ENCODE measurements at regions not wholly inside any gene's neighbourhood (a gene's known extent, or its start where the extent isn't known, plus 50 kb on each side); places are given as distances from the start of the nearest gene placed in this dataset.
"Not testable (repeated sequence)": the region's sequence is repeated elsewhere in the genome, so short reads cannot be mapped to it uniquely, and the experiment has no call there.

DNA sequence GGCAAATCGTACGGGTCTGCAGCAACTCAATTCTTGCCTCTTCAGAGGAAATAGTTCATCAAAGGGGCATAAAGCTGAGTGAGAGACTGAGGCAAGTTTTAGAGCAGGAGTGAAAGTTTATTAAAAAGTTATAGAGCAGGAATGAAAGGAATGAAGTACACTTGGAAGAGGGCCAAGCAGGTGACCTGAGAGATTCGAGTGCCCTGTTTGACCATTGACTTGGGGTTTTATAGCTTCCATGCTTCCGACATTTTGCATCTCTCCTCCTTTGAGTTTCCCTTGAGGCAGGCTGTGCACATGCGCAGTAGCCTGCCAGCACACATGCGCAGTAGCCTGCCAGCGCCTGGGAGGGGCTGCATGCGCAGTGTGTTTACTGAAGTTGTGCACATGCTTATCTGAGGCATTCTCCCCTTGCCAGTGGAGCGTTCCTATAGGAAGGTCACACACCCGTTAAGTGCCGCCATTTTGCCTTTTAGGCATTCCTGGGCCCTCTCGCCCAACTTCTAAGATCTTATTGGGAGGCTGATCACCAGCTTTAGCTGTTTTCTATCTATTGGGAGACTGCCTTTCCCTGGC is 265.5 kb upstream of the MGAT5 start:
- DNase-seq: no peak
- TF ChIP-seq, protein P1, sequence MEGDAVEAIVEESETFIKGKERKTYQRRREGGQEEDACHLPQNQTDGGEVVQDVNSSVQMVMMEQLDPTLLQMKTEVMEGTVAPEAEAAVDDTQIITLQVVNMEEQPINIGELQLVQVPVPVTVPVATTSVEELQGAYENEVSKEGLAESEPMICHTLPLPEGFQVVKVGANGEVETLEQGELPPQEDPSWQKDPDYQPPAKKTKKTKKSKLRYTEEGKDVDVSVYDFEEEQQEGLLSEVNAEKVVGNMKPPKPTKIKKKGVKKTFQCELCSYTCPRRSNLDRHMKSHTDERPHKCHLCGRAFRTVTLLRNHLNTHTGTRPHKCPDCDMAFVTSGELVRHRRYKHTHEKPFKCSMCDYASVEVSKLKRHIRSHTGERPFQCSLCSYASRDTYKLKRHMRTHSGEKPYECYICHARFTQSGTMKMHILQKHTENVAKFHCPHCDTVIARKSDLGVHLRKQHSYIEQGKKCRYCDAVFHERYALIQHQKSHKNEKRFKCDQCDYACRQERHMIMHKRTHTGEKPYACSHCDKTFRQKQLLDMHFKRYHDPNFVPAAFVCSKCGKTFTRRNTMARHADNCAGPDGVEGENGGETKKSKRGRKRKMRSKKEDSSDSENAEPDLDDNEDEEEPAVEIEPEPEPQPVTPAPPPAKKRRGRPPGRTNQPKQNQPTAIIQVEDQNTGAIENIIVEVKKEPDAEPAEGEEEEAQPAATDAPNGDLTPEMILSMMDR (IDR thresholded peaks at IDR 0.05): no peak
- TF ChIP-seq POLR2A (IDR thresholded peaks at IDR 0.05): no peak
- Histone ChIP-seq H3K36me3 (no peaks in the 10 kb centered on the region), H3K4me1 (peaks cover 0 to 28% (median 7%) of the 10 kb centered on the region in 12 donors), H3K9me3 (peaks cover 0 to 11% (median 0%) of the 10 kb centered on the region in 12 donors), H3K4me3 (no peak overlapping the region), H3K27ac (no peak overlapping the region), H3K27me3 (no peaks in the 10 kb centered on the region)
- 80 to 85% (median 83%) methylated on average over 12 of the region's 12 CpGs for WGBS, 4 donors
- intact Hi-C loops (cut with DNase I): loop anchor here in 1 of 10 donors (5.0 kb wide), 1 partner anchor 41 kb away; no protein-coding TSS in a partner anchor
- no peak for ATAC-seq

DNA sequence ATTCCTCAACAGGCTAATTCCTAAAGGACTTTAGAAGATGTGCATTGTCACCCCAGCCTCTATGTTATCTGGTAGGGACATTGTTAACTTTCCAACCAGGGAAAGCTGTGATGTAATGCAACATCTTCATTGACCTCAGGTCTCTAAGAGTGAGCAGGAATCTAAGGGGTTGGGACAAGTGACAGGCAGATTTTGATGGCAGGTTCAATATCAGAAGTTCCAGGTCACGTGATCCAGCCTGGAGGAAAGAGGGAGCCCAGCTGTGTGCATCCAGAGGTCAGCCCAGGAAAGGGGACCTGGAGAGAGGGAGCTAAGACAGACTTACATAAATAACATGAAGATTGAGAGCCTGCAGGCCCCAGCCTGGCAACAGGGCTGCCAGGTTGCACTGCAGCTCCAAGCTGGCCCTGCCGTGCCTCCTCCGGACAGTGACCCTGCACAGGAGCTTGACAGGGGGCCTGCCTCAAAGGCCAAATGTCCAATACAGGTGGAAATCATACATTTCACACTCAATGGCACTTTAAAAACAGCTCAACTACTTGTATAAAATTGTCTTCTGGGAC is 262.2 kb upstream of the MGAT5 start:
- ATAC-seq (peak in 2 of 4 donors; percentile 24 to 31), DNase-seq (no peak)
- Histone ChIP-seq H3K4me1 (peaks cover 0 to 26% (median 5%) of the 10 kb centered on the region in 12 donors), H3K9me3 (peaks cover 0 to 4% (median 0%) of the 10 kb centered on the region in 12 donors), H3K27me3 (no peaks in the 10 kb centered on the region), H3K4me3 (no peak overlapping the region), H3K27ac (peak overlapping the region in 6 of 12 donors; percentile 4 to 63 (median 24)), H3K36me3 (no peaks in the 10 kb centered on the region)
- intact Hi-C loops (cut with DNase I): loop anchor here in 2 of 10 donors (10.0 kb wide), 1 partner anchor 107 kb away; no protein-coding TSS in a partner anchor
- TF ChIP-seq, protein P1 (IDR thresholded peaks at IDR 0.05): no peak
- TF ChIP-seq POLR2A (IDR thresholded peaks at IDR 0.05): no peak
- WGBS, 4 donors: 49 to 60% (median 54%) methylated on average over 3 of the region's 3 CpGs

DNA sequence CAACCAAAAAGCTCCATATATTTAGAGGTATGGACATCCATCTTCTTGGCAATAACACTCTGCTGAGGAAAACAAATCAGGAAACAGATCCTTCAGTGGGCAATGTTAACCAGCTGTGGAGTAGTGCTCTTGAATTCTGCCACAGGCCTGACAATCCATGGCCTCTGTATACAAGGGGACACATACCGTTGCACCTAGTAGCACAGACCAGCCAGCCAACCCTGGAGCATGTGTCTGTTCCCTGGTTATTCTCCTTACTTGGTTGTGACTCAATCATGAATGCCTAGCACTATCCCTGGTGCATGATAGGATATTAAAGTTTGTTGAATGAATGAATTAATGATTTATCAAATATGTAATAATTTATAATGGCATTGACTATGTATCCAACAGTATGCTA is 261.4 kb upstream of the MGAT5 start:
- TF ChIP-seq, protein P1 (IDR thresholded peaks at IDR 0.05): no peak
- no peak for TF ChIP-seq POLR2A (IDR thresholded peaks at IDR 0.05)
- 41 to 52% (median 43%) methylated on average over 1 of the region's 1 CpG for WGBS, 4 donors
- Histone ChIP-seq H3K36me3 (no peaks in the 10 kb centered on the region), H3K4me1 (peaks cover 0 to 20% (median 0%) of the 10 kb centered on the region in 12 donors), H3K27ac (peak overlapping the region in 7 of 12 donors; percentile 4 to 63 (median 38)), H3K27me3 (no peaks in the 10 kb centered on the region), H3K4me3 (no peak overlapping the region), H3K9me3 (peaks cover 0 to 4% (median 0%) of the 10 kb centered on the region in 12 donors)
- peak; percentile 30 to 75 (median 49) for ATAC-seq
- DNase-seq: no peak
- intact Hi-C loops (cut with DNase I): loop anchor here in 2 of 10 donors (10.0 kb wide), 1 partner anchor 108 kb away; no protein-coding TSS in a partner anchor

DNA sequence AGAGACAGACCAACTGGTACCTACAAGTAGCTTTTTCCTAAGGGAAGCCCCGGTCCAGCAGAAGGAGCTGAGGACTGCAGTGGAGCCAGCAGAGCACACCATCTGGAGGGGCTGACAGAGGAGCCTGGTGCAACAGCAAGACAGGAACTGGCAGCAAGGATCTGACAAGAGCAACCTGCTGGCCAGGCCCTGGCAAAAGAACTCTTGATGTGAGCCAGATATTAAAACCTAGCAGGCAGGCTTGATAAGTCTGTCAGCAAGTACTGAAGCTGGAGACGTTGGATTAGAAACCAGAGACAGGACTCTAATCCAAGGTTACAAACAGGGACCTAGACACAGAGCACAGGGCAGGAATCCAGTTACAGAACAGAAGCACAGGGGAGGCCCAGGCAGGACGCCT is 260.7 kb upstream of the MGAT5 start:
- Histone ChIP-seq H3K27me3 (no peaks in the 10 kb centered on the region), H3K9me3 (peaks cover 0 to 8% (median 0%) of the 10 kb centered on the region in 12 donors), H3K4me1 (peaks cover 0 to 17% (median 0%) of the 10 kb centered on the region in 12 donors), H3K36me3 (no peaks in the 10 kb centered on the region), H3K27ac (peak overlapping the region in 7 of 12 donors; percentile 1 to 63 (median 38)), H3K4me3 (no peak overlapping the region)
- WGBS, 4 donors: 21 to 25% (median 22%) methylated on average over 3 of the region's 3 CpGs
- peak in 2 of 5 donors; percentile 45 to 53 for DNase-seq
- intact Hi-C loops (cut with DNase I): loop anchor here in 2 of 10 donors (10.0 kb wide), 1 partner anchor 108 kb away; no protein-coding TSS in a partner anchor
- peak; percentile 65 to 90 (median 76) for ATAC-seq
- TF ChIP-seq, protein P1 (IDR thresholded peaks at IDR 0.05): no peak
- TF ChIP-seq POLR2A (IDR thresholded peaks at IDR 0.05): no peak

DNA sequence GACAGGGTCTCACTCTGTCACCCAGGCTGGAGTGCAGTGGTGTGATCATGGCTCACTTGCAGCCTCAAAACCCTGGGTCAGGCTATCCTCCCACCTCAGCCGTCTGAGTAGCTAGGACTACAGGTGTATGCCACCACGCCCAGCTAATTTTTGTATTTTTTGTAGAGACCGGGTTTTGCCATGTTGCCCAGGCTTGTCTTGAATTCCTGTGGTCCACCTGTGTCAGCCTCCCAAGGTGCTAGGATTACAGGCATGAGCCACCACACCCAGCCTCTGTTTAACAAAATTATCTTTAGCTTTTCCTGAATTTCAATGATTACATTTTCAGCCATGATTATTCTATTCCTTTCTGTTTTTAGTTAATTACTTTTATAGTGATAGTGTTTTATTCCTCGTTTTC is 255.1 kb upstream of the MGAT5 start:
- intact Hi-C loops (cut with DNase I): loop anchor here in 2 of 10 donors (10.0 kb wide), 1 partner anchor 114 kb away; no protein-coding TSS in a partner anchor
- not testable (repeated sequence) for DNase-seq, H3K36me3 ChIP-seq, H3K27ac ChIP-seq, ATAC-seq, H3K4me3 ChIP-seq, H3K4me1 ChIP-seq, H3K27me3 ChIP-seq
- H3K9me3 ChIP-seq: peaks cover 0 to 10% (median 0%) of the 10 kb centered on the region in 12 donors
- 86 to 89% (median 88%) methylated on average over 4 of the region's 4 CpGs for WGBS, 4 donors
